NOMO-1 treated with DMSO at 0.1 percent for 48 hours (cell line): ENCODE measurements at regions not wholly inside any gene's neighbourhood (a gene's known extent, or its start where the extent isn't known, plus 50 kb on each side); places are given as distances from the start of the nearest gene placed in this dataset.

ENCODE experiments used
- DNase-seq: peaks from one replicate; lab custom pipeline; 2025; ENCODE audit not compliant: unreplicated experiment; lab: John Stamatoyannopoulos, UW

DNA sequence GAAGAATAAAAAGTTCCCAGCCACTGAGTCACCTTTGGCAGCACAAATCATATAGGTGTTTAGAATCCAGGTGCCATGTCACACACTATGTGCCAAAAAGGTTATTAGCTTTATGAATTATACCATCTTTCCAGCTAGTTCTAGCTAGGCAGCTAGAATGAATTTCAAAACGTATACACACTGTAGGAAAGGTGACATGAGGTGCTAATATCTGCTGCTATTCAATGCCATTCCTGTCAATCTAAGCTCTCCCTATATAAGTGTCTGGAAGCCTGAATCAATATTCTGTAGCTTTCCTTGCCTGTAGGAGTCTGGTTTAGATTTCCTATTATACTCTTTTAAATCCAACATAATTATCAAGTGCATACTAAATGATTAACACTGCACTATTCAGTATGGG is 868.6 kb downstream of the GATA3 start:
- DNase-seq: no peak

DNA sequence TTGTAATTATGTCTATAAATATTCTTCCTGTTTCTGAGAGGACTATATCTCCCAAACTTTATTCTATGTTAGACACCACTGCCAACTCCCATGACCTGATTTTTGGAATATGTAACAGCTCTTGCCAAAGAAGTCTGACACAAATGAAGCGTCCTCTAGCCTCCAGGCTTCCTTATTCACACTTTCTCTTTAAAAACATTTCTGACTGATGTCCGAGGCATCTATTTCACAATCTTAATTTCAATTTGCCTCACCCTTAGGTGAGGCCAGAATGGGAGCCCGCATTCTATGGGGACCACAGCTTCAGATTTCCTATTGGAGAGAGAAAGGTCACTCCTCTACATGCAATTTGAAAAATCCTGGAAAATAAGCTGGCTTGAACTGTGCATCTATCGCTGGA is 873.2 kb downstream of the GATA3 start:
- DNase-seq: no peak

DNA sequence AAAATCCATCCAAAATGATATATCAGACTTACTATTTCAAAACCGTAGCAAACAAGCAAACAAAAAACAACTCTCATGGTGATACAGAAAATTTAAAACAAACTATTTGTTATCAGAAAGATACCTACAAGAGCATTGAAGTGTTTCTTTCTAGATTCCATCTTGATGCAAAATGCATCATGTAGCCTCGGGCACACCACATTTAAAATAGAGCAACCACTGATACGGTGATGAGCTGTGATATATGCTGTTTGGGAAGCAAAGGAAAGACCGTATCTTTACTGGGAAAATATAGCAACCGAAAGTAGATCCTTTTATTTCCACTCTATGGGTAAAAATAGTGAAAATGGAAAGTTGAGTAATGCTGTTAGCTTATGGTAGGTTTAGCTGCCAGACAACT is 892.0 kb downstream of the GATA3 start:
- DNase-seq: no peak

- no peak for DNase-seq
These were observed 896.5 kb downstream of the GATA3 start for GRCh38 chr10:8950978-8951377.

DNA sequence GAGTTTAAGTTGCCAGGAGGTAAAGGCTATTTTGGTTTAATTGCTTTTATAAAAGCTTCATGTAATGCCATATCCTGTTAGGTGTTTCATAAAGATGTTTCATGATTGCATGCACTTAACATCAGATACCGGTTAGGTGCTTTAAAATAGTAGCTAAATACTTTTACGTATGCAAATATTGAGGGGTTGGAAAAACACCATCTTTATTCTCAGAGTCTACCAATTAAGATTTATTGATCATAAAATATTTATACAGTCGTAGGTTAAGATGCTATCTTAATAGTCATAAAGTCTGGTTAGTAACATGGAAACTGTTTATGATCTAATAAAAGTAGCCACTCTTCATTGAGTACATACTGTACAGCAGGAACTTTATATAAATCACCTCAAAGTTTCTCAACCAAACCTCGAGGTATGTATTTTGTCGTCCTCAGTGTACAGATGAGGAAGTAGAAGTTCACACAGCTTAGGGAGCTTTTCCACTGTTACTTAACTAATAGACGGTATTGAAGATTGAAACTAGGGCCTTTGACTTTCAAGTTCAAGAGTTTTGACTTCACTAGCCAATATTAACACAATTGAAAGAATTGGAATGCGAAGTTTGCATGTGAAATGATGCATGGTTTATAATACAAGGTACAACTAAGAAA is 897.1 kb downstream of the GATA3 start:
- DNase-seq: no peak

DNA sequence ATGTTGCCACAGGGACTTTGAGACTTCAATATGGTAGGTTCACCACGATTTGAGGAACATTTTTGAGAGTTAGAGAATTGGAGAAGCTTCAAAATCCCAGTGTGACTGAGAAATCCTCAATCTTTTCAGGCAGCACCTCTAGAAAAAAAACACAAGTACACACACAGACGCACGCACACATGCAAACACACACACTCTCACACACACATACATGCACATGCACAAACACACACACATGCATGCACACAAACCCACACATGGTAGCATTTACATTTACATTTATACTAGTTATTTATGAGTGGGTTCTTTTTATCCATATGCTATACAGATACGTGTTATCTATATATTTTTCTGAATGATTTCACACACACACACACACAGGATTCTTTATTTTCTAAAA is 901.9 kb downstream of the GATA3 start:
- DNase-seq: no peak

DNA sequence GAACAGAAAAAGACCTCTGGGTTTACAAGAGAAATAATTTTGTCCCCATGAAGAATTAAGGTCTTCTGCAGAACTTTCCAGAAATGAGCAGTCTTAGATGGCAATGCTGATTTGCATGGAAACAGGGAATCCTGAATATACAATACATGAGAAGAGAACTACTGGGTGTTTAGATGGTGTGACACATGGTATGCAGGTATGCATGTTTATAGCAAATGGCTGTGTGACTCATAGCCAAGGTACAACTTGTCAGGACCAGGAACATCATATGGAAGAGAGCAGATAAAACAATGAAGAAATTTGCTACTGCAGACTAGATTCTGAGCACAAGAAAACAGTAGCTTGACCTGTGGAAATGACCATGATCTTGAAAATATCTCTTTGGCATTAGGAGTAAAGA is 907.8 kb downstream of the GATA3 start:
- no peak for DNase-seq

DNA sequence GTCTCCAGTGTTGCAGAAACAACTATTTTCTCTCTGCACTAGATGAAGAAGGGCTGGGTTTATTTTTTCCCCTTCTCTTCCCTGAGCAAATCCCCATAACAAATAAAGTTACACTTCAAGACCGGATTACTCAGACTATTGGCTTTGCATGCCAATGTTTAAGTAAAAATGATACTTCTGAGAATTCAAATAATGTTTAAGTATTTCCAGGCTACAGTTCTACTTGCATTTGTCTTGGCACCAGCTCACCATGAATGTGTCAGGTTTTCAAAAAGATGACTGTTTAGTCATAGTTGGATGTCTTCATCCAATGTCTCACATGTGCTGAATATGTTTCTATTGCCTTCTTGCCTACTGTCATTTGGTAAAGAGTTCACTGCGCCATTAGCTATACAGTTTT is 912.6 kb downstream of the GATA3 start:
- no peak for DNase-seq

DNA sequence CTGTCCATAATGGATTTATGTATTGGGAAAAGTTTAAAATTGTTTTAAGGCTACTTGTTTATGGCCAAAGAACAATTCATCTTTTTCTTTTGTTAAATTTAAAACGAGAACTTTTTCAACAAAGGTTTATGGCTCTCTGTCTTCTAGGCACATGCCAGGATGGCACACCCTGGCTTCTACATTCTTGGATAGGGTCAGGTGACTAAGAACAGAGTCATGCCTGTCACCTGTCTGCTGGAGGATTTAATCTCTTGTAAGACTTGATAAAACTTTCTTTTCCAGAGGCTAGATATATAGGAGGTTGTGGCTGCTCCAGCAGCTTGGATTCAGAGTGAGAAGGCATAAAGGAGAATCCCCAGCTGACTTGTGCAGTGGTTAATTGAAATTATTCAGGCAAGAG is 915.4 kb downstream of the GATA3 start:
- no peak for DNase-seq

- DNase-seq: no peak
These were observed 921.0 kb downstream of the GATA3 start for GRCh38 chr10:8975535-8975934.

GRCh38 chr10:8978100-8978499 is 923.6 kb downstream of the GATA3 start:
- no peak for DNase-seq

DNA sequence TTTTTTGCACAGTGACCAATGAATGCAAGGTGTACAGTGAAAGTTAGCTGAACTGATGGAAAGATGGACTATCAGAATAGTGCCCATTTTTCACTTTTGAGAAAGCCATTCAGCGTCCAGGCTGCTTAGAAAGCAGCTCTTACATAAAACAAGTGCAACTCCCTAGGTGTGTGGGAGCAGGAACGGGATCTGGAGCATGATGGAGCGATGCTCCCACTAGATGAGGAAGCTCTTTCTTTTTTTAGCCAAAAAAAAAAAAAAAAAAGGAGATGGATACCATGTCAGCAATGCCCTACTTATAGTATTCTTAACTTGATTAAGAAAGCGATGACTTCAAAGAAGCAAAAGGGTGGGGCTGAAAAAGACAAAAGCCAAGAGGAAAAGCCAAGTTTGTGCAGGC is 925.5 kb downstream of the GATA3 start:
- no peak for DNase-seq

DNA sequence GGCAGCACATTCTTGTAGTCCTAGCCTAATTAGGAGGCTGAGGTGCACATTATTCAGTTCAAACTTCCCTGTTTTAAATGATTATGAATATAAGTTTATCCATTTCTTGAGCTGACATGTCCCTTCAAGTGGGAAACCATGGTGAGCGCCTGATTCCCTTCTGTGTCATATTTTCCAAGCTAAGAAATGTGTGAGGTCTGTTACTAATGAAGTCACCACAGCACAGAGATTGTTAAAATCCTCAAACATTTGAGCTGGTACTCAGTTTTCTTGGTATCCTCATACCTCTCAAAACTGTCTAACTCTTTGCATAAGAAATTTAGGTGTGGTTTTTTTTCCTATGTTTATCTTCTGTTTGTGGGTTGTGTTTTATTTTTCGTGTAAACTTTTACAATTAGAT is 926.8 kb downstream of the GATA3 start:
- DNase-seq: no peak

- DNase-seq: no peak
These were observed 931.2 kb downstream of the GATA3 start for GRCh38 chr10:8985651-8986050.

DNA sequence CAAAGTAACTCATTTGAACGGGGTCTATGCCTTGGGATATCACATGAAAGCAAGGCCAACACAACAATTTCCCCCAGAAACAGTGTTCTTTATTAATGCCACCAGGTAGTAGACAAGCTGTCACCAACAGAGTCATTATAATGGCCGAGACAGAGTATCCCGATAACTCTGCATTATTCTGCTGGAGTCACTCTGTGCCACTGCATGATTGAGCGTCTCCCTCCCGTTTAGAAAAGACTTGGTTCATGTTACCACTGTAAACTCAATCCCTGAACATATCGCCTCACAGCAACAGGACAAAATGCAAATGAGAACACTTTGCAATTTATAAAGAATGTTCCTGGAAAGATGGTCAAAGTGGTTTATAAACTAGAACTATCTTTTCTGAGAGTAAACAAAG is 932.5 kb downstream of the GATA3 start:
- no peak for DNase-seq

GRCh38 chr10:8987712-8988111 is 933.2 kb downstream of the GATA3 start:
- DNase-seq: no peak

GRCh38 chr10:8990280-8990987 is 935.9 kb downstream of the GATA3 start:
- DNase-seq: no peak

DNA sequence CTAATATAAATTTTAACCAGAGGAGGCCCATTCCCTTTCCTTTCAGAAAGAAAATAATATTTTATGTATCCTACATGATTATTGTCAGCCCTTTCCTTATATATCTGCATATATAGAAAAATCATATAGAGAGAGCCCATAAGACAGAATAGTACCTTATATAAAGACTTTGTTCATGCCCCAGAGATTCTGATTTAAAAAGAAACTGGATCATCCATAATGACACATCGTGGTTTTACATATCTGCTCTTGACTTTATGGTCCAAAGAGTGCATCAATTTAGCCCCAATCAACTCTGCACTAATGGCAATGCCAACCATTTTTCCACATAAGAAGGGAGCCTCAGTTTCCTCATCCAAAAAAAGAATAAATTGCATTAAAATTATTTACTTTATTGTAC is 937.5 kb downstream of the GATA3 start:
- no peak for DNase-seq

DNA sequence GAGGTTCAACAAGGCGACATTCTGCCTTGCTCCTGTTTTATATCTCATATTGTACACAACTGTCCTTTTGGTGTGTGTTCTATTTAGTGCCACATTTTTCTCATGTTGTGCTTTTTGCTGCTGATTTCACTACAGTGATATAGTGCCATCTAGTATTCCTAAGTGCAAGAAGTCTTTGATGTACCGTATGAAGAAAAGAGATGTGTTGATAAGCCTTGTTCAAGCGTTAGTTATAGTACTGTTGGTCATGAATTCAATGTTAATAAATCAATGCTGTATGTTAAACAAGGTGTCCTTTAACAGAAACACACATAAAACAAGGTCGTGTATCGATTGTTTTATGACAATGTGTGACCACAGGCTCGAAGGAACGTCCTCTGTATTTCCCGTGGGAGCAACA is 939.4 kb downstream of the GATA3 start:
- DNase-seq: no peak

GRCh38 chr10:8998751-8999150 is 944.3 kb downstream of the GATA3 start:
- DNase-seq: no peak

- no peak for DNase-seq
These were observed 948.6 kb downstream of the GATA3 start for GRCh38 chr10:9003122-9003521.

DNA sequence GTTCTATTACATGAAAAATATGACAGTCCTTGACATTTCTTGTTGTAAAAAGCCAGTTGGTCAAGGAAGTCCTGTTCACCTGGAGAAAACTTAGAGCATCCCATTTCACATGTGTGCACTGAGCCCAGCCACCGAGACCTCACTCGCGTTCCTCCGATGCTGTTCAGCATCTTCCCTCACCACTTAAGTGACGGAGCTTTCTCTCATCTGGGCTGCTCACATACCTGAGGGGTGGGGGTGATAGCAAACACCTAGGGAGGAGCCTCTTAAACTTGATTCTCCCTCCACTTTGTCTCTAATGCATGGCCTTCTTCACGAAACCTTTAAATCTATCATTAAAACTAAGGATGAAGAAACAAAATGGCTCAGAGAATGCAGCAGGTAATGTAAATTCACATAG is 950.2 kb downstream of the GATA3 start:
- DNase-seq: no peak

DNA sequence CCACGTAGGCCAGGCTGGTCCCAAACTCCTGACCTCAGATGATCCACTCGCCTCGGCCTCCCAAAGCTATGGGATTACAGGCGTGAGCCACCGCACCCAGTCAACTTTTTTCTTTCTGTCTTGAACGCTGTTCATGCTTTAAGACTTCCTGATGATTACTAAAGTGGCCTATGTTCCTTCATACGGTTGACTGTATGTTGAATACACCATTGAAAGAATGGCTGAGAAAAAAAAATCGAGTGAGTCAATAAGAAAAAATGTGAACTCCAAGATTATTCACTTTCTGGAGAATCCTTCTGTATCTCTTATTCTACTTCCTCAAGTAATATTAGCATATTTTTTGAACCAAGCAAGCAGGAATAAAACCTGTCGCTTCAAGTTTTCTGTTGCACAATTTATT is 955.0 kb downstream of the GATA3 start:
- no peak for DNase-seq
